Effector memory CD4-positive, alpha-beta T cell (primary cell): ENCODE measurements at regions not wholly inside any gene's neighbourhood (a gene's known extent, or its start where the extent isn't known, plus 50 kb on each side); places are given as distances from the start of the nearest gene placed in this dataset.
"Not testable (repeated sequence)": the region's sequence is repeated elsewhere in the genome, so short reads cannot be mapped to it uniquely, and the experiment has no call there.

ENCODE experiments used
- DNase-seq, 3 donors: peaks; one replicate each; pipeline ENCODE4 v3.0.0-alpha.2; 2020
- H3K27ac ChIP-seq: 2 replicates; pipeline ENCODE4 v1.7.0; 2013; ENCODE audit warnings: mild to moderate bottlenecking, low read length, moderate library complexity; ENCODE audit not compliant: insufficient read depth, poor library complexity, severe bottlenecking
- H3K27me3 ChIP-seq: replicated peaks from 2 replicates; pipeline ENCODE4 v1.7.0; 2013; ENCODE audit warnings: mild to moderate bottlenecking, low read length; ENCODE audit not compliant: insufficient read depth, control insufficient read depth, poor library complexity, severe bottlenecking
- H3K36me3 ChIP-seq: 2 replicates; pipeline ENCODE4 v1.7.0; 2013; ENCODE audit warnings: mild to moderate bottlenecking, low read length, moderate library complexity; ENCODE audit not compliant: control insufficient read depth, insufficient read depth
- H3K4me1 ChIP-seq: 2 replicates; pipeline ENCODE4 v1.7.0; 2013; ENCODE audit warnings: low read length, mild to moderate bottlenecking; ENCODE audit not compliant: control insufficient read depth, insufficient read depth, poor library complexity, severe bottlenecking
- H3K4me3 ChIP-seq: 2 replicates; pipeline ENCODE4 v1.7.0; 2013; ENCODE audit warnings: low read length, low read depth, mild to moderate bottlenecking; ENCODE audit not compliant: insufficient read depth, poor library complexity, severe bottlenecking
- H3K9me3 ChIP-seq: 2 replicates; pipeline ENCODE4 v1.7.0; 2013; ENCODE audit warnings: mild to moderate bottlenecking, low read length, moderate library complexity; ENCODE audit not compliant: control insufficient read depth

GRCh38 chrX:140447150-140447549, 57.7 kb downstream of the SOX3 start:
- no peaks in the 10 kb centered on the region for H3K36me3 ChIP-seq
- DNase-seq: no peak
- H3K4me1 ChIP-seq: no peaks in the 10 kb centered on the region
- no peaks in the 10 kb centered on the region for H3K27me3 ChIP-seq
- H3K9me3 ChIP-seq: no peaks in the 10 kb centered on the region
- H3K27ac ChIP-seq: no peak overlapping the region
- no peak overlapping the region for H3K4me3 ChIP-seq

- H3K27me3 ChIP-seq: no peaks in the 10 kb centered on the region
- H3K9me3 ChIP-seq: no peaks in the 10 kb centered on the region
- H3K27ac ChIP-seq: no peak overlapping the region
- no peaks in the 10 kb centered on the region for H3K4me1 ChIP-seq
- no peak overlapping the region for H3K4me3 ChIP-seq
- no peak for DNase-seq
- H3K36me3 ChIP-seq: no peaks in the 10 kb centered on the region
Observed at GRCh38 chrX:140440876-140441275, 64.0 kb downstream of the SOX3 start.

- H3K4me3 ChIP-seq: no peak overlapping the region
- DNase-seq: no peak
Observed at GRCh38 chrX:140439476-140439875, 65.4 kb downstream of the SOX3 start.

GRCh38 chrX:140434347-140434746, 70.5 kb downstream of the SOX3 start:
- no peaks in the 10 kb centered on the region for H3K36me3 ChIP-seq
- no peaks in the 10 kb centered on the region for H3K4me1 ChIP-seq
- no peaks in the 10 kb centered on the region for H3K27me3 ChIP-seq
- DNase-seq: no peak
- H3K4me3 ChIP-seq: no peak overlapping the region
- no peaks in the 10 kb centered on the region for H3K9me3 ChIP-seq
- no peak overlapping the region for H3K27ac ChIP-seq

More at GRCh38 chrX:140439476-140439875, 65.4 kb downstream of the SOX3 start:
- H3K27ac ChIP-seq: no peak overlapping the region
- H3K27me3 ChIP-seq: no peaks in the 10 kb centered on the region
- H3K36me3 ChIP-seq: no peaks in the 10 kb centered on the region
- H3K4me1 ChIP-seq: no peaks in the 10 kb centered on the region
- no peaks in the 10 kb centered on the region for H3K9me3 ChIP-seq

- no peaks in the 10 kb centered on the region for H3K27me3 ChIP-seq
- H3K4me1 ChIP-seq: no peaks in the 10 kb centered on the region
- H3K27ac ChIP-seq: no peak overlapping the region
- no peak overlapping the region for H3K4me3 ChIP-seq
- no peaks in the 10 kb centered on the region for H3K9me3 ChIP-seq
- no peaks in the 10 kb centered on the region for H3K36me3 ChIP-seq
- no peak for DNase-seq
Observed at GRCh38 chrX:140433582-140433981, 71.3 kb downstream of the SOX3 start.

- Histone ChIP-seq H3K27ac (no peak overlapping the region), H3K4me3 (no peak overlapping the region), H3K9me3 (no peaks in the 10 kb centered on the region), H3K36me3 (no peaks in the 10 kb centered on the region), H3K4me1 (no peaks in the 10 kb centered on the region), H3K27me3 (no peaks in the 10 kb centered on the region)
- no peak for DNase-seq
Observed at GRCh38 chrX:140432346-140433175, 72.3 kb downstream of the SOX3 start.

GRCh38 chrX:140431521-140431920, 73.3 kb downstream of the SOX3 start:
- H3K27ac ChIP-seq: no peak overlapping the region
- no peaks in the 10 kb centered on the region for H3K27me3 ChIP-seq
- no peak for DNase-seq
- no peaks in the 10 kb centered on the region for H3K4me1 ChIP-seq
- H3K9me3 ChIP-seq: no peaks in the 10 kb centered on the region
- no peaks in the 10 kb centered on the region for H3K36me3 ChIP-seq
- no peak overlapping the region for H3K4me3 ChIP-seq

GRCh38 chrX:140425712-140426395, 79.0 kb downstream of the SOX3 start:
- H3K4me1 ChIP-seq: no peaks in the 10 kb centered on the region
- no peaks in the 10 kb centered on the region for H3K9me3 ChIP-seq
- no peaks in the 10 kb centered on the region for H3K36me3 ChIP-seq
- DNase-seq: no peak
- no peaks in the 10 kb centered on the region for H3K27me3 ChIP-seq
- no peak overlapping the region for H3K4me3 ChIP-seq
- no peak overlapping the region for H3K27ac ChIP-seq

- Histone ChIP-seq H3K9me3 (no peaks in the 10 kb centered on the region), H3K36me3 (no peaks in the 10 kb centered on the region), H3K27me3 (no peaks in the 10 kb centered on the region), H3K4me3 (no peak overlapping the region), H3K4me1 (no peaks in the 10 kb centered on the region), H3K27ac (no peak overlapping the region)
- DNase-seq: no peak
Observed at GRCh38 chrX:140422501-140422900, 82.4 kb downstream of the SOX3 start.

GRCh38 chrX:140402131-140402530, 102.7 kb downstream of the SOX3 start:
- not testable (repeated sequence) for H3K9me3 ChIP-seq, H3K27ac ChIP-seq, H3K36me3 ChIP-seq, DNase-seq, H3K4me3 ChIP-seq, H3K4me1 ChIP-seq, H3K27me3 ChIP-seq
